HG03575 (cell line): ENCODE measurements at regions not wholly inside any gene's neighbourhood (a gene's known extent, or its start where the extent isn't known, plus 50 kb on each side); places are given as distances from the start of the nearest gene placed in this dataset.

ENCODE experiments used
- ATAC-seq: cut with Tn5 transposase; IDR thresholded peaks from one replicate; pipeline ENCODE4 v1.9.1; 2021; ENCODE audit not compliant: unreplicated experiment, insufficient number of reproducible peaks, low FRiP score; ENCODE audit errors: extremely low read depth

DNA sequence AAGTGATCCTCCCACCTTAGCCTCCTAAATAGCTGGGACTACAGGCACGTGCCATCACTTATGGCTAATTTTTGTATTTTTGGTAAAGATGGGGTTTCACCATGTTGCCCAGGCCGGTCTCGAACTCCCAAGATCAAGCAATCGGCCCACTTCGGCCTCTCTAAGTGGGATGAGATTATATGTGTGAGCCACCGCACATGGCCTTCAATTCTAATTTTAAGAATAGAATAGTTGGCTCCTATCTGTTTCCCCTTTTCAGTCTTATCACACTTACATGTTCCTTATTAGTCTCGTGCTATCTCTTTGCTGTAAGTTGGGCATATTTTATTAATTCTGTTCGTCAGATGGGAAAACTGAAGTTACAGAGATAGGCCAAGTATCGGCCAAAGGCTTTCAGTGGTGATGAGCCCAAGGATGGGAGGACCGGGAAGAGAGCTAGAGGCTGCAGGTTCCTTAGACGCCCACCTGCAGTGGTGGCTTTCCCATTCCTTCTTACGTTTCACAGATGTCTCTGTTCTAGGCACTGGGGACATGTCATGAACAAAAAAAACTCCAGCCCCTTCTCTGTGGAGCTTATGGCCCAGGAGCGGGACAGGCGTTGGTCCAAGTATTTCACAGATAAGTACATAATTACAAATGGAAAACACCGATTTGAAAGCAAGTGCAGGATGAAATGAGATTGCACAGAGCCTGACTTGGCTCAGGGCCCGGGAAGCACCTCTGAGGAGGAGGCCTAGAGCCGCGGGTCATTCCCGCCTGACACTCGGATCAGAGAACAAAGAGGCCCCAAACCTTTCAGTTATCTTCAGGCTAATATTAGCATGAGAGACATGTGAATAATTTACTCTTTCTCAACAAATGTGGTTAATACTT, 91.1 kb upstream of the KLF13 start:
- ATAC-seq: no peak

GRCh38 chr15:31236184-31237042, 90.2 kb upstream of the KLF13 start:
- no peak for ATAC-seq

- no peak for ATAC-seq
Observed at GRCh38 chr15:31237043-31237324, 89.7 kb upstream of the KLF13 start.

DNA sequence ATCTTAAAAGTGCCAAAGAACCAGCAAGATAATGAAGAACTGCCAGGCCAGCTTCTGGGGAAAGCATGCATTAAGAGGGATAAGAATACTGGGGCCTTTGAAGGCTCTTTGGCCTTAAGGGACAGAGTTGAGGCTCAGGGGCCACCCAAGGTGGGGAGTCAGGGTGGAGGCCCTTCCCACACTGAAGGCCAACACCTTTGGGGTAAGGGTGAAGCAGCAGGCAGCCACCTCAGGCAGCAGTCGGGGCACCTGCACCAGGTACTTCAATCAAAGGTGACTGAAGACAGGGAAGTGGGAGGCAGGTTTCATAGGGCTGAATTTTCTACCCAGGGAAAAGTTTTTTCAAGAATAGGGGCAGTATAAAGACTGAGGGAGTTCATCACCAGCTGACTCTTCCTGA, 87.7 kb upstream of the KLF13 start:
- no peak for ATAC-seq

DNA sequence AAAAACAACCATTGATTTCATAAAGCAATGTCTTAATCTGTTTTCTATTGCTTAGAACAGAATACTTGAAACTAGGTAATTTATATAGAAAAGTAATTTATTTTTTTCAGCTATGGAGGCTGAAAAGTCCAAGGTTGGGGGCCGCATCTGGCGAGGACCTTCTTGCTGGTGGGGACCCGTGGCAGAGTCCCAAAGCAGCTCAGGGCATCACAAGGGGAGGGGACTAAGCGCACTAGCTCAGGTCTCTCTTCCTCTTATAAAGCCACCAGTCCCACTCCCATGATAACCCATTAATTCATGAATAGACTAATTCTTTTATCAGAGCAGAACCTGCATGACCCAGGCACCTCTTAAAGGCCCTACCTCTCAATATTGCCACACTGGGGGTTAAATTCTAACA, 87.2 kb upstream of the KLF13 start:
- ATAC-seq: no peak

GRCh38 chr15:31241888-31242522, 84.6 kb upstream of the KLF13 start:
- no peak for ATAC-seq

GRCh38 chr15:31243895-31244294, 82.7 kb upstream of the KLF13 start:
- ATAC-seq: no peak

DNA sequence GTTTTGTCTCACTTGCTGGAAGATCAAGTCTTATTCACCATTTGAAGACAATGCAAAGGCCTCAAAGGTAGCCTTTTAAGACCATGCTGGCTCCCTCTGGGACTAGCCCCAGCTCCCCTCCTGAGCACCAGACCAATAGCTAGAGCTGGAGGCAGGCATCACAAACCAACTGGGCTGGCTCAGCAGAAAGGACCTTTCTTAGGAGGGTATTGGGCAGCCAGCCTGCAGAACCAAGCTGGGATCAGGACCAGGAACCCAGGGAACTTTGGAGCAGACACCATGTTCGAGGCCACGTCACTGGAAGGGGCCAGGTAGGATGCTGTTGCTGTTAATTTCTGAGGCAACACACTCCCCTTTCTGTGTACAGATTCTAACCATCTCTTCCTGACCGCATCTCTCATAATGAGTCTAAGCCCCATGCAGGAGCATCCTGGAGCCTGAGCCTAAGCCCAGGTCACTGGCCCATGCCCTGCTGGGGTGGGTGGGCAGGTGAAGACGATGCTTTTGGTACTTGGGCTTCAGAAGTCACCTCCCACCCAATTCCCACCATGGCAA, 81.4 kb upstream of the KLF13 start:
- ATAC-seq: no peak

DNA sequence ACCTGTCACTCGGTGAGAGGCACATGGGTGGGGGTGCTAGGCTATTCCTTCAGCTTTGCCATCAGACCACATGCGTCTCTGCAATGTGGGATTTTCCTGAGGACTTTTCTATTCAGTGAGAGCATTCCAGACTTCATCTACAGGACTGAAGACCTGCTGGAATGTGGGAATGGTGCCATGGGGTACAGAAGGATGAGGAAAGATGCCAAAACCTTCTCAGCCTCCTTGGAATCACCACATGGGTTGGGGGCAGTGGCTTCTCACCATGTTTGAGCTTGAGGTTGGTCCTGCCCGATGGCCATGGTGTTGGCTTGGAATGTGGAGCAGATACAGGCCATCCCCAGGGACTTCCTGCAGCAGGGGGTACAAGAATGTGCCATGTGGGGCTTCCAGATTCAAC, 80.9 kb upstream of the KLF13 start:
- ATAC-seq: no peak

GRCh38 chr15:31247404-31247803, 79.2 kb upstream of the KLF13 start:
- no peak for ATAC-seq

GRCh38 chr15:31248263-31248662, 78.4 kb upstream of the KLF13 start:
- ATAC-seq: no peak

DNA sequence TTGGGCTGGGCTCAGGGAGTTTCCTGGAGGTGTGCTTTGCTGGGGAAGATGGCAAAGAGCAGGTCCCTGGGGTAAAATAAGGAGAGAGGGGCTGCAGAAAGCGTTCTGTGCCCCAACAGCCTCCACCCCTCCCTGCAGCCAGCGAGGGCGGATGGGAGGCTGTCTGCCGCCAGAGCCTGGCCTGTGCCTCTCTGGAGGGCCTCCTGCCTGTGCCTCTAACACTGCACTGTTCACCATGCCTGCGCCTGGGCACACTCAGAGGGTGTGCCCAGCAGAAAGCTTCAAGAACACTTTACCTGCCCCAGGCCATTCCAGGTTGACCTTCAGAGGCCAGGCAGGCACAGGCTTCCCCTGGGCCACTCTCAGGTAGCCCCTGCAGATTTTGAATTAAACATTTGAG, 77.7 kb upstream of the KLF13 start:
- ATAC-seq: no peak

GRCh38 chr15:31250033-31250432, 76.6 kb upstream of the KLF13 start:
- no peak for ATAC-seq

DNA sequence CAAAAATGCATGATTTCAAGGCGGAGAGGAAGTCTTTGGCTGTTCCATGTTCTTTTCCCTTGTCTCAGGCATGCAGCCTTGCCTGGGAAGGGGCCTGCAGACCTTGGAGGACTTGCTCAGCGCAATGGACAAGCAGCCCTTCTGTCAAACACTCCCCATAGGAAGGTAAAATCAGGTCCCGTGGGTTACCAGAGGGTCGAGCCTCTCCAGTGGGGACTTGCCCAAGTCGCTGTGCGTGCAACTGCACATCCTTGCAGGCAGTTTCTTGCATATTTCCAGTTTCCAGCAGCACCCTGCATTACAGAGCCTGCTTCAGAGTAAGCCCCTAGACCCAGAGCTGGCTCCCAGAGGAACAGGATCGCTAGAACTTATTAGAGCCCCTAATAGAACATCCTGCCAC, 75.5 kb upstream of the KLF13 start:
- no peak for ATAC-seq

GRCh38 chr15:31252171-31252785, 74.4 kb upstream of the KLF13 start:
- ATAC-seq: no peak

- no peak for ATAC-seq
Observed at GRCh38 chr15:31254431-31255175, 72.0 kb upstream of the KLF13 start.

DNA sequence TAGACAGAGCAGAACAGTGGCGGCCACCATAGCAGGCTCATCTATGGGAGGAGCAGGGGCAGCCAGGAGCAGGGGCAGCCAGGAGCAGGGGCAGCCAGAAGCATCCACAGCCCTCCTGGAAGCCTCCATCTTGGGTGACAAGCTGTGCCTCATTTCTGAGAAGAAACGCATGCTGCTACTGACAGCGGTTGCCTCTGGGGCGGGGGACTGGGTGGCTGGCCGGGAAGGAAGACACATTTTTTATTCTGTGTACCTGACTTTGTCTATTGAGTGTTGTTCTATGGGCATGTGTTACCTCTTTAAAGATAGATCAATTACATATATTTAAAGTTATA, 71.5 kb upstream of the KLF13 start:
- no peak for ATAC-seq

GRCh38 chr15:31255732-31256377, 70.8 kb upstream of the KLF13 start:
- no peak for ATAC-seq
